ENCODE measurements at regions not wholly inside any gene's neighbourhood (a gene's known extent, or its start where the extent isn't known, plus 50 kb on each side); places are given as distances from the start of the nearest gene placed in this dataset.

DNA sequence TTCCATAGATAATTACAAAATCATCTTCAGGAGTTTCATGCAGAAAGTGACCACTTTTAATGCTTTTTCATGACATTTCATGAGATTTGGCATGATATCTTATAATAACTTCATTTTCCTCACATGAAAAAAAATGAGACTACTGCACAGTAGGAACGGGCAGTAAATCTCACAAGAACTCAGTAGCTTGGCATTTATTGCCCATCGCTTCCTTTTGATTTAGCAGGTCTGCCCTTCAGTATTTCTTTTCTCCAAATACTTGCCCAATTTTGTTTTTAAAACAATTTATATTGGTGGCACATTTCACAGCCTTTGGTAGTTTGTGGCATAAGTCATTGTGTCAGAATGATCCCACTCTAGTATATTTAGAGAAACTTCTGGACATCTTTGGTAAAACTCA, 711.8 kb upstream of the CHD1 start:
- no peaks in the 10 kb centered on the region for H3K27me3 ChIP-seq
- H3K36me3 ChIP-seq: no peaks in the 10 kb centered on the region
- H3K27ac ChIP-seq: no peak overlapping the region
- H3K4me3 ChIP-seq: no peak overlapping the region
- 56% methylated on average over 2 of the region's 2 CpGs for WGBS
- no peaks in the 10 kb centered on the region for H3K9me3 ChIP-seq
- no peak for DNase-seq (ENCODE audit: low spot score in 2 of 2)
- H3K4me1 ChIP-seq: no peaks in the 10 kb centered on the region
- TF ChIP-seq EP300 (IDR thresholded peaks at IDR 0.05) (no peak), POLR2A (IDR thresholded peaks at IDR 0.05) (no peak), POLR2AphosphoS5 (IDR thresholded peaks at IDR 0.05) (no peak)
- TF ChIP-seq, protein P1, sequence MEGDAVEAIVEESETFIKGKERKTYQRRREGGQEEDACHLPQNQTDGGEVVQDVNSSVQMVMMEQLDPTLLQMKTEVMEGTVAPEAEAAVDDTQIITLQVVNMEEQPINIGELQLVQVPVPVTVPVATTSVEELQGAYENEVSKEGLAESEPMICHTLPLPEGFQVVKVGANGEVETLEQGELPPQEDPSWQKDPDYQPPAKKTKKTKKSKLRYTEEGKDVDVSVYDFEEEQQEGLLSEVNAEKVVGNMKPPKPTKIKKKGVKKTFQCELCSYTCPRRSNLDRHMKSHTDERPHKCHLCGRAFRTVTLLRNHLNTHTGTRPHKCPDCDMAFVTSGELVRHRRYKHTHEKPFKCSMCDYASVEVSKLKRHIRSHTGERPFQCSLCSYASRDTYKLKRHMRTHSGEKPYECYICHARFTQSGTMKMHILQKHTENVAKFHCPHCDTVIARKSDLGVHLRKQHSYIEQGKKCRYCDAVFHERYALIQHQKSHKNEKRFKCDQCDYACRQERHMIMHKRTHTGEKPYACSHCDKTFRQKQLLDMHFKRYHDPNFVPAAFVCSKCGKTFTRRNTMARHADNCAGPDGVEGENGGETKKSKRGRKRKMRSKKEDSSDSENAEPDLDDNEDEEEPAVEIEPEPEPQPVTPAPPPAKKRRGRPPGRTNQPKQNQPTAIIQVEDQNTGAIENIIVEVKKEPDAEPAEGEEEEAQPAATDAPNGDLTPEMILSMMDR (IDR thresholded peaks at IDR 0.05): no peak

DNA sequence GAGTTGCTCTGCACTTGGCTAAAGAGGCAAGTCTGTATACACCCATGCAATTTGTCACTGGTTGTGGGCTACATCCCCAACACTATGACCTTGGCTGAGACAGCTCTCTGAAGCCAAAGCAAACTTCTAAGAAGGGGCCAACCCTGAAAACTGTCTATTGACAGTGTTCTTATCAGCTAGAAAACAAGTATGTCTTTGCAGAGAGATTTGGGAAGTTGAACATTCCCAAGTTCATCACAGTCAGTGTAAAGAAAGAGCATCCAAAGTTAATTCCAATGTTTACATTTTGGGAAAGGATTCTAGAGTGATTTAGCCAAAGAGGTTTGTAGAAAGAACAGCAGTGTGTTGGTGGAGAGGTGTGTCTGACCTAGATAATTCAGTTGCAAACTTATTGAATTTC, 711.1 kb upstream of the CHD1 start:
- Histone ChIP-seq H3K4me1 (no peaks in the 10 kb centered on the region), H3K9me3 (no peaks in the 10 kb centered on the region), H3K27me3 (no peaks in the 10 kb centered on the region), H3K4me3 (no peak overlapping the region), H3K27ac (no peak overlapping the region), H3K36me3 (no peaks in the 10 kb centered on the region)
- no peak for DNase-seq (ENCODE audit: low spot score in 2 of 2)
- TF ChIP-seq POLR2AphosphoS5 (IDR thresholded peaks at IDR 0.05) (no peak), POLR2A (IDR thresholded peaks at IDR 0.05) (no peak), EP300 (IDR thresholded peaks at IDR 0.05) (no peak)
- TF ChIP-seq, protein P1 (IDR thresholded peaks at IDR 0.05): no peak

DNA sequence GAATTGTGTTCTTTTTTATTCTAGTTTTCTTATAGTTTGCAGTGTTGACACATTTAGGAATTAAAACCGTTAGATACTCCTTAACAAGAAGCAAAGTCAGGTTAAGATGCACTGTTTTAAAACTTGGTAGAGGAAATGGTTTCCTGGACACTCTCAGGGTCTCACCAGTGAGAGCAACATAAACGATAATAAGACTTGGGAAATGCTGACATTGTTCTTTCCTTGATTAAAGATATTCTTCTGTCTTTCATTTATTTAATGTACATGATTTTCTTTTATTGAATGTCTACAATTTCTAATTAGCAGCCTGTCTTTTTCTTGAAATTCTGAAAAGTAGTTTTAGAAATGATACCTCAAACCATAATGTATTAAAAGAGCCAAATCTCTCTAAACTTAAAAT, 707.9 kb upstream of the CHD1 start:
- Histone ChIP-seq H3K9me3 (no peaks in the 10 kb centered on the region), H3K27me3 (no peaks in the 10 kb centered on the region), H3K36me3 (no peaks in the 10 kb centered on the region), H3K27ac (no peak overlapping the region), H3K4me1 (no peaks in the 10 kb centered on the region), H3K4me3 (no peak overlapping the region)
- DNase-seq (ENCODE audit: low spot score in 2 of 2): no peak
- WGBS: 73% methylated on average over 2 of the region's 2 CpGs
- TF ChIP-seq, protein P1 (IDR thresholded peaks at IDR 0.05): no peak
- TF ChIP-seq POLR2AphosphoS5 (IDR thresholded peaks at IDR 0.05) (no peak), EP300 (IDR thresholded peaks at IDR 0.05) (no peak), POLR2A (IDR thresholded peaks at IDR 0.05) (no peak)

DNA sequence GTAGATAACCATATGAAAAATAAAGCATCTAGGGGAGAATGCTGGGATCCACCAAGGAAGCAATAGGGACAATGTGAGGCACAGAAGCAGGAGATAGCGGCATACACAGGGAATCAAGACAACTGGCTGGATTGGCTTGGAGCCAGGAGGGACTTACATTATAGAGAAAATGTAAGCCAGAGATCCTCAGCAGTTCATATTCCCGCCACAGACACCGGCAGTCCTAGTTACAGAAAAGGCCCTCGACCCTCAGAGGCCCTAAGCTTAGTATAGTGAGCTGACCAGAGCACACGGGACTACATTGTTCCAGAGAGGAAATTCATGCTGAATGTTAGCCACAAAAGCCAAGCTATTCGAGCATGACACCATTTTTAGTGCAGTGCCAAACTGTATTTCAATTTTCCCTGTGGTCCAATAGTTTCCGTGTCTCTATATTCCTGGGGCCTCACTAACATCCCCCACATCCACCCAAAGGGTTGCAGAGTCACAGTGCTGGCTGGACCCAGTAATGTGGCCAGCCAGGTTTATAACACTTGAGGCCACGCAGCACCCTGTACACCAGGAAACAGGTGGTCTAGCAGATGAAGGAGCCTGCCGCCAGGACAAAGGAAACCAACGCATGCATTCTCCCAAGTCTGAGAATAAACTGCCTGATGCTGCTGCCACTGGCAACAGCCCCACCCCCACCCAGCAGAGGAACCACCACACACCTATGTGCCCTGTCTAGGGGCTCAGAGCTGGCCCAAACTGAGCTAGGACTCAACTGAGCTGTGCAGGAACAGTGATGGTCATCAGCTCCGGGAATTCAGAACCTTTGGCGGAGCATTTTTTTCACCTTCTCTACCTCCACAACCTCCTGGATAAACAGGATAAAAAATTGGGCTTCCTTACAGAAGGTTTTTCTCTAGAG, 693.2 kb upstream of the CHD1 start:
- no peaks in the 10 kb centered on the region for H3K4me1 ChIP-seq
- TF ChIP-seq POLR2AphosphoS5 (IDR thresholded peaks at IDR 0.05) (no peak), POLR2A (IDR thresholded peaks at IDR 0.05) (no peak), EP300 (IDR thresholded peaks at IDR 0.05) (no peak)
- TF ChIP-seq, protein P1 (IDR thresholded peaks at IDR 0.05): no peak
- WGBS: 69% methylated on average over 11 of the region's 12 CpGs
- no peaks in the 10 kb centered on the region for H3K36me3 ChIP-seq
- no peak overlapping the region for H3K27ac ChIP-seq
- H3K9me3 ChIP-seq: no peaks in the 10 kb centered on the region
- no peak for DNase-seq (ENCODE audit: low spot score in 2 of 2)
- H3K4me3 ChIP-seq: no peak overlapping the region
- H3K27me3 ChIP-seq: no peaks in the 10 kb centered on the region

DNA sequence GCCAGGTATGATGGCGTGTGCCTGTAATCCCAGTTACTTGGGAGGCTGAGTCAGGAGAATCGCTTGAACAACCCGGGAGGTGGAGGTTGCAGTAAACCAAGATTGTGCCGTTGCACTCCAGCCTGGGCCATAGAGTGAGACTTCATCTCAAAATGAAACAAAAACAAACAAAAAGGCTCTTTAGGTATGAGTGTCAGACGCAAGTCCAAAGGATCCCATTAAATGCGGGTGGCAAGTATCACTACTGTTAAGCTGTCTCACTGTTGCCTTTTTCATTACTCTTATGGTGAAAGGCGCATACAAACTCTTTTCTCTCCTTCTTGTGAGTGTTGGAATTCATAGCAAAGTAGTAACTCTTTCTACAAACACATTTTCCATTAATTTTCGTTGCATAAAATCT, 688.5 kb upstream of the CHD1 start:
- Histone ChIP-seq H3K27me3 (no peaks in the 10 kb centered on the region), H3K4me1 (no peaks in the 10 kb centered on the region), H3K9me3 (no peaks in the 10 kb centered on the region), H3K4me3 (no peak overlapping the region), H3K36me3 (no peaks in the 10 kb centered on the region), H3K27ac (no peak overlapping the region)
- no peak for DNase-seq (ENCODE audit: low spot score in 2 of 2)
- TF ChIP-seq, protein P1 (IDR thresholded peaks at IDR 0.05): no peak
- TF ChIP-seq POLR2AphosphoS5 (IDR thresholded peaks at IDR 0.05) (no peak), POLR2A (IDR thresholded peaks at IDR 0.05) (no peak)
- 89% methylated on average over 8 of the region's 8 CpGs for WGBS
